Colonic mucosa (tissue), 4 donors: ENCODE measurements at regions not wholly inside any gene's neighbourhood (a gene's known extent, or its start where the extent isn't known, plus 50 kb on each side); places are given as distances from the start of the nearest gene placed in this dataset.

ENCODE experiments used
- DNase-seq: peaks from one replicate; pipeline ENCODE4 v3.0.0-alpha.2; 2020
- H3K27ac ChIP-seq: fragments of 200-600 bp; one replicate; pipeline ENCODE4 v1.8.0; 2021
- H3K27me3 ChIP-seq: fragments of 200-600 bp; one replicate; pipeline ENCODE4 v1.8.0; 2021
- H3K36me3 ChIP-seq: fragments of 200-600 bp; one replicate; pipeline ENCODE4 v1.8.0; 2021
- H3K4me1 ChIP-seq: fragments of 200-600 bp; one replicate; pipeline ENCODE4 v1.8.0; 2021; ENCODE audit warnings: mild to moderate bottlenecking
- H3K4me3 ChIP-seq: fragments of 200-600 bp; one replicate; pipeline ENCODE4 v1.8.0; 2021
- H3K9ac ChIP-seq, 2 donors: one replicate each; pipeline ENCODE4 v1.7.0; 2013; ENCODE audit warnings: control low read depth in 2 of 2, low read depth in 2 of 2, low read length in 2 of 2
- H3K9me3 ChIP-seq: fragments of 200-600 bp; one replicate; pipeline ENCODE4 v1.8.0; 2021
- intact Hi-C: fragments of 100-400 bp; cut with DNase I; formaldehyde crosslinking; loops from one replicate; pipeline ENCODE4 v1.14.1; 2022
- TF ChIP-seq, protein P1 (sequence below): fragments of 200-600 bp; IDR thresholded peaks from one replicate; pipeline ENCODE4 v1.8.0; 2022; ENCODE audit warnings: antibody characterized with exemption, mild to moderate bottlenecking
- donor health status: healthy.
- donor health status: DM: no; HTN: no; CAD: no.
- donor health status: DM: no; HTN: no; CAD: no.

DNA sequence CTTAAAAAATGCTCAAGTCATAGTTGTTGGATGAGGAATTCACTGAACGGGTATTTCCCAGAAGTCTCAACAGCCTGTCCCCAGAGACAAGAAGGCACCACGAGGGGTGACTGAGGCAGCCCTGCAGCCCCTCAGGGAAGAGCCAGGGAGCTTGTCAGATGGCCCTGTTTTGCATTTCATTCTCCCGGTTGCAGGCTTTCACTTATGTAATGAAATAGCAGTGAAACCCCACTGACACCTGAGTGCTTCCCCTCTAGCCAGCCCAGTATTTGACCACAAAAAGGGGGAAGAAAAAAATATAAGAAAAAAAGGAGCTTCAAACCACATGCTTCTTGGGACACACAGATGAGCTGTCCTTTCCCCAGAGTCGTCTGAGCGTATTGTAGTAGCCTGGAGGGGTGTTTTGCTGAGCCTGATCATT, 75.3 kb upstream of the IL12B start:
- no peak overlapping the region for H3K4me3 ChIP-seq
- H3K27ac ChIP-seq: no peak overlapping the region
- TF ChIP-seq, protein P1, sequence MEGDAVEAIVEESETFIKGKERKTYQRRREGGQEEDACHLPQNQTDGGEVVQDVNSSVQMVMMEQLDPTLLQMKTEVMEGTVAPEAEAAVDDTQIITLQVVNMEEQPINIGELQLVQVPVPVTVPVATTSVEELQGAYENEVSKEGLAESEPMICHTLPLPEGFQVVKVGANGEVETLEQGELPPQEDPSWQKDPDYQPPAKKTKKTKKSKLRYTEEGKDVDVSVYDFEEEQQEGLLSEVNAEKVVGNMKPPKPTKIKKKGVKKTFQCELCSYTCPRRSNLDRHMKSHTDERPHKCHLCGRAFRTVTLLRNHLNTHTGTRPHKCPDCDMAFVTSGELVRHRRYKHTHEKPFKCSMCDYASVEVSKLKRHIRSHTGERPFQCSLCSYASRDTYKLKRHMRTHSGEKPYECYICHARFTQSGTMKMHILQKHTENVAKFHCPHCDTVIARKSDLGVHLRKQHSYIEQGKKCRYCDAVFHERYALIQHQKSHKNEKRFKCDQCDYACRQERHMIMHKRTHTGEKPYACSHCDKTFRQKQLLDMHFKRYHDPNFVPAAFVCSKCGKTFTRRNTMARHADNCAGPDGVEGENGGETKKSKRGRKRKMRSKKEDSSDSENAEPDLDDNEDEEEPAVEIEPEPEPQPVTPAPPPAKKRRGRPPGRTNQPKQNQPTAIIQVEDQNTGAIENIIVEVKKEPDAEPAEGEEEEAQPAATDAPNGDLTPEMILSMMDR: no peak
- no peaks in the 10 kb centered on the region for H3K9me3 ChIP-seq
- H3K27me3 ChIP-seq: no peaks in the 10 kb centered on the region
- no peak for DNase-seq
- intact Hi-C loops: no loop called here
- H3K9ac ChIP-seq: no peak overlapping the region
- no peaks in the 10 kb centered on the region for H3K4me1 ChIP-seq
- H3K36me3 ChIP-seq: no peaks in the 10 kb centered on the region

DNA sequence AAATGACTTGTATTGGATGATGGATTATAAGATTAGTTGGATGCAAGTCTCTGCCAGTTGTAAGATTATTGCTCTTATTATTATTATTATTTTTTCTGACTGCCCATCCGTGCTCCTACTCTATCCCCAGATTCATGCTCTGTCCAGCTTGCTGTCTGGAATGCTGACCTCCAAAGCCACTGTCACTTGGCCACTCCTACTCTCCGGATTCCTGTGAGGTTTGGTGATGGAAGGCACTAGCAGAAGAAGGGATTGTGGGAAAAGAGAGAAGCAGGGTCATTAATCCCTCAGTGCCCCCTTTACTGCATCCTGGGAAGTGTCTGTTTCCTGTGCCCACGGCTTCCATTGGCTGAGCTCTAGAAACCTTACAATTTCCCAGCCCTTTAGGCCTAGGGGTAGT, 76.3 kb upstream of the IL12B start:
- TF ChIP-seq, protein P1: no peak
- no peaks in the 10 kb centered on the region for H3K4me1 ChIP-seq
- no peaks in the 10 kb centered on the region for H3K9me3 ChIP-seq
- no peak overlapping the region for H3K4me3 ChIP-seq
- H3K9ac ChIP-seq: no peak overlapping the region
- H3K27ac ChIP-seq: no peak overlapping the region
- H3K36me3 ChIP-seq: no peaks in the 10 kb centered on the region
- intact Hi-C loops: no loop called here
- no peak for DNase-seq
- no peaks in the 10 kb centered on the region for H3K27me3 ChIP-seq

DNA sequence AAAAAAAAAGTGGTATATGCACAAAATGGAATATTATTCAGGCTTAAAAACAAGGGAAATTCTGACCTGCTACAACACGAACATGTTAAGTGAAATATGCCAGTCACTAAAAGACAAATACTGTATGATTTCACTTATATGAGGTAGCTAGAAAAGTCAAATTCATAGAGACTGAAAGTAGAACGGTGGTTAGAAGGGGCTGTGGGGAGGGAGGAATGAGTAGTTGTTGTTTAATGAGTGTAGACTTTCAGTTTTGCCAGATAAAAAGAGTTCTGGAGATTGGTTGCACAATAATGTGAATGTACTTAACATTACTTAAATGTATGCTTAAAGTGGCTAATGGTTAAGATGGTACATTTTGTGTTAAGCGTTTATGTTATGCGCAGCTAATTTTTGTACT, 79.5 kb upstream of the IL12B start:
- H3K4me3 ChIP-seq: no peak overlapping the region
- H3K4me1 ChIP-seq: no peaks in the 10 kb centered on the region
- intact Hi-C loops: no loop called here
- H3K36me3 ChIP-seq: no peaks in the 10 kb centered on the region
- H3K27ac ChIP-seq: no peak overlapping the region
- no peaks in the 10 kb centered on the region for H3K27me3 ChIP-seq
- DNase-seq: no peak
- TF ChIP-seq, protein P1: no peak
- H3K9ac ChIP-seq: no peak overlapping the region
- no peaks in the 10 kb centered on the region for H3K9me3 ChIP-seq

- no peaks in the 10 kb centered on the region for H3K4me1 ChIP-seq
- no peaks in the 10 kb centered on the region for H3K27me3 ChIP-seq
- H3K4me3 ChIP-seq: no peak overlapping the region
- H3K9ac ChIP-seq: no peak overlapping the region
- TF ChIP-seq, protein P1: no peak
- intact Hi-C loops: no loop called here
- H3K36me3 ChIP-seq: no peaks in the 10 kb centered on the region
- H3K27ac ChIP-seq: no peak overlapping the region
- no peak for DNase-seq
- H3K9me3 ChIP-seq: no peaks in the 10 kb centered on the region
Measured at GRCh38 chr5:159410480-159410879, 80.2 kb upstream of the IL12B start.

GRCh38 chr5:159411115-159411514, 80.8 kb upstream of the IL12B start:
- Histone ChIP-seq H3K9ac (no peak overlapping the region), H3K27me3 (no peaks in the 10 kb centered on the region), H3K27ac (no peak overlapping the region), H3K9me3 (no peaks in the 10 kb centered on the region), H3K4me1 (no peaks in the 10 kb centered on the region), H3K4me3 (no peak overlapping the region), H3K36me3 (no peaks in the 10 kb centered on the region)
- TF ChIP-seq, protein P1: no peak
- intact Hi-C loops: no loop called here
- no peak for DNase-seq
